ENCODE measurements at regions not wholly inside any gene's neighbourhood (a gene's known extent, or its start where the extent isn't known, plus 50 kb on each side); places are given as distances from the start of the nearest gene placed in this dataset.

- TF ChIP-seq POLR2A (IDR thresholded peaks at IDR 0.05): no peak
- TF ChIP-seq, protein P1, sequence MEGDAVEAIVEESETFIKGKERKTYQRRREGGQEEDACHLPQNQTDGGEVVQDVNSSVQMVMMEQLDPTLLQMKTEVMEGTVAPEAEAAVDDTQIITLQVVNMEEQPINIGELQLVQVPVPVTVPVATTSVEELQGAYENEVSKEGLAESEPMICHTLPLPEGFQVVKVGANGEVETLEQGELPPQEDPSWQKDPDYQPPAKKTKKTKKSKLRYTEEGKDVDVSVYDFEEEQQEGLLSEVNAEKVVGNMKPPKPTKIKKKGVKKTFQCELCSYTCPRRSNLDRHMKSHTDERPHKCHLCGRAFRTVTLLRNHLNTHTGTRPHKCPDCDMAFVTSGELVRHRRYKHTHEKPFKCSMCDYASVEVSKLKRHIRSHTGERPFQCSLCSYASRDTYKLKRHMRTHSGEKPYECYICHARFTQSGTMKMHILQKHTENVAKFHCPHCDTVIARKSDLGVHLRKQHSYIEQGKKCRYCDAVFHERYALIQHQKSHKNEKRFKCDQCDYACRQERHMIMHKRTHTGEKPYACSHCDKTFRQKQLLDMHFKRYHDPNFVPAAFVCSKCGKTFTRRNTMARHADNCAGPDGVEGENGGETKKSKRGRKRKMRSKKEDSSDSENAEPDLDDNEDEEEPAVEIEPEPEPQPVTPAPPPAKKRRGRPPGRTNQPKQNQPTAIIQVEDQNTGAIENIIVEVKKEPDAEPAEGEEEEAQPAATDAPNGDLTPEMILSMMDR (IDR thresholded peaks at IDR 0.05): no peak
- no peak for TF ChIP-seq POLR2AphosphoS5 (IDR thresholded peaks at IDR 0.05)
These were observed 981.2 kb downstream of the TTLL7 start for GRCh38 chr1:83017701-83018100.

Data from stomach (tissue), 4 donors.